GM18520 (cell line): ENCODE measurements at regions not wholly inside any gene's neighbourhood (a gene's known extent, or its start where the extent isn't known, plus 50 kb on each side); places are given as distances from the start of the nearest gene placed in this dataset.

Source experiments
- ATAC-seq: cut with Tn5 transposase; IDR thresholded peaks from one replicate; pipeline ENCODE4 v1.9.1; 2021; ENCODE audit not compliant: unreplicated experiment

DNA sequence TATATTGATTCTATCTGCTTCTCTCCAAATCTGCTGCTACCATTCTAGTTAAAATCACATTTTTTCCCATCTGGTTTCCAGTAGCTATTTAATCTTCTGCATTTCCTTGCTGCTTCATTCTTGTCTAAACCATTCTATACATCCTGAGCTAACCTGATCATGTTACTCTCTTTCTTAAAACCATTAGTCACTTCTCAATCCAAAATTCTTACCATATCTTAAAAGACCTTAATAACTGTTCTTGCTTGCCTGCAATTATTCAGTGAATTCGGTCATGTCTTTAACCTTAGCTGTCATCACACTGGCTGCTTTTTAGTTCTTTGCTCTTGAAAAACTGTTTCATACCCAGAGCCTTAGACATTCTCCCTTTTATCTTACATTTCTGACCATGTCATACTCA is 56.4 kb upstream of the PZP start:
- no peak for ATAC-seq

DNA sequence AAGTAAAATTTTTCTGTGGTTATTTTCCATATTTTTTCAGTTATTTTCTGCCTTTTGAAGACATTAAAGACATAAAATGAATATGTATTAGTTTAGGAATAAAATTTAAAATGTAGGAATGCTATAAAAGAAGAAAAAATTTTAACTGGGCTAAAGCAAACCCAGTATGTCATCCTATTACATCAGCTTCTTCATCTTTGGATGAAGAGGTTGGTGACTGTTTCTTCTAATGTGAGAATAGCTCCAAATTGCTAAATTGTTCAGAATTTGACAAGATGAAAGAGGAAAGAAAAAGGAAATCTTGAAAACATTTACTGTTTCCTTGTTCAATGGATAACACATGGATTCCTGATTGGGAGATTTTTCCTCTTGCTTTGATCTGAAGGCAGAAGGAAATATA is 52.7 kb upstream of the PZP start:
- ATAC-seq, result no peak

GRCh38 chr12:9258676-9259075 is 50.5 kb upstream of the PZP start:
- no peak for ATAC-seq
